Endometrium (tissue), 2 donors: ENCODE measurements at regions not wholly inside any gene's neighbourhood (a gene's known extent, or its start where the extent isn't known, plus 50 kb on each side); places are given as distances from the start of the nearest gene placed in this dataset.
"Not testable (repeated sequence)": the region's sequence is repeated elsewhere in the genome, so short reads cannot be mapped to it uniquely, and the experiment has no call there.

Experiments
- FAIRE-seq: peaks from 2 replicates; lab custom pipeline; 2012; peaks lifted over from hg19 to GRCh38; lab: Jason Lieb, UNC
- donor health status: control.
- donor health status: control.

DNA sequence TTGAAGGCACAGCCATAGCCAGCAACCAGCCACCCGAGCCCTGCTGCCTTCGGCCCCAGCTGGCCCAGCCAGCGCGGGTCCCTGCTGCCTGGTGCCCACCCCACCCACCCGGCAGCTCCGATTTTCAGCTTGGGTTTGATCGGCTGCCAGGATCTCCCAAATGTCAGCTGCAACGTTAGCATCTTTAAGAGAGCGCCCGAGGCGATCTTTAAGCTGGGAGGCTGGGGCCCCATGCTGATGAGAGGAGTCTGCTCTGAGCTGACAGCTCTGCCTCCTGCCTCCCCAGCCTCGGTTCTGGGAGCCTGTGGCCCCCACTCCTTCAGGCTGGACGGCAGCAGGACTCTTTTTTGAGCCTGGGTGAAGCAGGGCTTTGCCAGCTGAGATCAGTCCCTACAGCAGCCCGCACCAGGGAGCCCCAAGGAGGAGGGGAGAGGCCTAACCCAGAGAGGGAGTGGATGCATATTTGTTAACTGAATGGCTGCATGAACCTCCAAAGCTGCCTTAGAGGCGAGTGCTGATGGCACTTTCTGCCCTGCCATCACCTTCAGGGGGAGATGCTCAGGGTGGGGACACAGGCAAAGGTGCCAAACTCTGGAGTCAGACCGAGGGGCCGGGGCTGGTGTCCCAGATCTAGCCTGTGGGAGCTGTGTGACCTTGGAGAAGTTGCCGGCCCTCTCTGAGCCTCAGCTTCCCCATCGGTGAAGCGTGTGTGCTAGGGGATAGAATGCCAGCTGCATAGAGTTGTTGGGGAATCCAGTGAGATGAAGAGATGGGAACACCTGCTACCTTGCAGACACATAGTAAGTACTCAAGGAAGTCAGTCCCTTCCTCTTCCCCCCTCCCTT lies 165.5 kb downstream of the C9orf50 start:
- FAIRE-seq, result no peak

DNA sequence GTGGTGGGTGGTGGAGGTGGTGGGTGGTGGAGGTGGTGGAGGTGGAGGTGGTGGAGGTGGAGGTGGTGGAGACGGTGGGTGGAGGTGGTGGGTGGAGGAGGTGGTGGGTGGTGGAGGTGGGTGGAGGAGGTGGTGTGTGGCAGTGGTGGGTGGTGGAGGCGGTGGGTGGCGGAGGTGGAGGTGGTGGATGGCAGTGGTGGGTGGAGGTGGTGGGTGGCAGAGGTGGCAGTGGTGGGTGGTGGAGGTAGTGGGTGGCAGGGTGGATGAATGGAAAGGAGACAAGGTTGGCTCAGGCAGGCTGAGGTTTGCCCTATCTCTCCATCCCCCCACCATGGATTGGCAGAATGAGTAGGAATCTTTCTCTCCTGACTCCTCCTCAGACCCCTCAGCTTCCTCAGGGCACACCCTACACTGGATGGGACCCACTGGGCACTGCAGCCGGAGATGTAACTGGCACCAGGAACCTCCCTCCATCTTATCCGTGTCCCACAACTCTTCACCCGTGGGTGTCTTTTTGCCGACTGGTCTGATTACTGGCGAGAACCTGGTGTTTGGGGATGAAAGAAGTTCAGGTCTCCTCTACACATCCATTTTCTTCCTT lies 166.3 kb downstream of the C9orf50 start:
- no peak for FAIRE-seq

DNA sequence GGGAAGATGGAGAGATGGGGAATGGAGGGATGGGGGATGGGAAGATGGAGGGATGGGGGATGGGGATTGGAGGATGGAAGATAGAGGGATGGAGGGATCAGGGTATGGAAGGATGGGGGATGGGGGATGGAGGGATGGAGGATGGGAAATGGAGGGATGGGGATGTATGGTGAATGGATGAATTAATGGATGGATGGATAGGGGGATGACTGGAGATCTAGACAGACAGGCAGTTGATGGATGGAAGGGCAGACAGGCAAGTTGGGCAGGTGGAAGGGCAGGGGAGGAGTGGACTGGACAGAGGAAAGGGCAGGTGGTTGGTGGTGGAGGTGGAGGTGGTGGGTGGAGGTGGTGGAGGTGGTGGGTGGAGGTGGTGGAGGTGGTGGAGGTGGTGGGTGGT lies 167.2 kb downstream of the C9orf50 start:
- no peak for FAIRE-seq

DNA sequence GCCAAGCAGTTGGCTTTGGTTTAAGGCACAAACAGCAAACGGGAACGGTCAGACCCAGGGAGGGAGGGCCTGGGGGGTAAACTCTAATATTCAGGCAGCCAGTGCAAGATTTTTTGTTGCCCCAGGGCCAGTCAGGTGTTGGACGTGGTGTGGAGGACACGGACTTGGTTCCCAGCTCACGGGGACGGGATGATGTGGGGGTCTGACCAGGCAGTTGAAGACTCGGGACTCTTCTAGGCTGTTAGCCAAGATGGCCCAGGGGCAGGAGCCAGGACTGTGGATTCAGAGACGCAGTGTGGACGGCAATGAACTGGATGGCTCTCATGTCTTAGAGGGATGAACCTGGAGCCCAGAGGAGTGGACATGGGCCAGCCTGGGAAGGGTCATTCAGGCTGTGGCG lies 169.2 kb downstream of the C9orf50 start:
- FAIRE-seq, result no peak

DNA sequence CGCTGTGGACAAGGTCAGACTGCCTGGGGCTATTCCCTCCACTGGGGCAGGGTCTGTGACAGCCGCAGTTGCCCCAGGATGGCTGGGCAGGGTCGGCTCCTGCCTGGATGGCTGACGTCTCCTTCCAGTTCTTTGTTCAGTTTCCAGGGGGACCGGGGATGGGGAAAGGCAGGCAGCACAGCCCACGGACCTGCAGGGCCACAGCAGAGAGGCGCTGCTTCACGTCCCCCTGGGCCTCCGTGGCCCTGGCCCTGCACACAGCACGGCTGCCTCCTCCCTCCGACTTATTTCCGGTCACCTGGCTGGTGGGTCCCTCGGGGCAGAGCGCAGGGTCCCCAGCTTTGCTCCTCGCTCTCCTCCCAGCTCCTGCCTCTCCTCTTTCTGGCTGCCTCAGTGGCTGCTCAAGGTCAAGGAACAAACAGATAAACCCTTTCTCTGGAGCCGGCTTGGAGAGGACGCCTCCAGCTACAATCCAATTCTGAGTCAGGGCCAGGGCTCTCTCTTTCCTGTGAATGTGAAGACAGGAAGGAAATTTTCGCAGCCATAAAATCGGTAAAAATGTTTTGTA lies 169.7 kb downstream of the C9orf50 start:
- FAIRE-seq, result no peak

DNA sequence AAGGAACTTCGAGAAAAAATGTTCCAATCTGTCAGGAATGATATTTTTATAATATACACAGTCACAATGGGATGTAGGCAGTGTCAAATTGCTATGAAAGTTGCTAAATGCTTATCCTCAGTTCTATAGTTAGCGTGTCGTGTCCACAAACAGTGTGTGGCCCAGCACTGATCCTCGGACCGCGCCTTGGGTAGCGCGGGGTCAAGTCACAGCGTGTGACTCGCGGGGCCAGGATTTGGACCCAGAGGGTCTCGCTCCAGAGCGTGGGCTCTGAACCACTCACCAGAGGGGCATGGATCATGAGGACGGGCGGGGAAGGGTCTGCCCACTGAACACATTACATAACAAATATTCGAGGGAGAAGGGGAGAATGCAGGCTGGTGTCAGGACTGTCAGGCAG lies 171.8 kb downstream of the C9orf50 start:
- no peak for FAIRE-seq

DNA sequence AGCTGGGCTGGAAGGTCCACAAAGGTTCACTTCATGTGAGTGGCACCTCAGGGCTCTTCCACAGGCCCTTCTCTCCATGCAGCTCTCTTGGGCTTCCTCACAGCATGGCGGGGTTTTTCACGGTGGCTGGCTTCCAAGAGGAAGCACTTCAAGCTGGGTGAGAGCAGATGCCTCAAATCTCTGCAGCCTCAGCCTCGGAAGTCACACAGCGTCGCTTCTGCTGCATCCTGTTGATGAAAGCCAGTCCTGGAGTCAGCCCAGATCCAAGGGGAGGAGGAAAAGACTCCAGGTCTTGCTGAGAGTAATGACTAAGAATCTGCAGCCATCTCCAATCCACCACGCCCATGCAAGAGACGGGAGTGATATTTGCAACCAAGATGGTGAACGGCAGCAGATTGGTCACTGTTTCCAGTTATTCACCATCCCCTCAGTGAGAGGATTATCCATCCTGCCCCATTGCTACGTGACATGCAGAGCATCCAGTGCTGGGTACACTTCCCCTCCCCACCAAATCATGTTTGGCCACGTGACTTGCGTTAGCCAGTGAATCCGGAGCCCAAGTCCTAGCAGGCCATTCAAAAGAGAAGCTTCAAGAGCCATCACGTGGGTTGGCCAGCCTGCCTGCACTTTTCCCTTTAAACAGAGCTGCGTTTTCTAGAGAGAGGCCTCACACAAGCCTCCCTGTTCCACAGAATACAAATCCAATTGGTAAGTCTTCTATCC lies 173.9 kb downstream of the C9orf50 start:
- no peak for FAIRE-seq

DNA sequence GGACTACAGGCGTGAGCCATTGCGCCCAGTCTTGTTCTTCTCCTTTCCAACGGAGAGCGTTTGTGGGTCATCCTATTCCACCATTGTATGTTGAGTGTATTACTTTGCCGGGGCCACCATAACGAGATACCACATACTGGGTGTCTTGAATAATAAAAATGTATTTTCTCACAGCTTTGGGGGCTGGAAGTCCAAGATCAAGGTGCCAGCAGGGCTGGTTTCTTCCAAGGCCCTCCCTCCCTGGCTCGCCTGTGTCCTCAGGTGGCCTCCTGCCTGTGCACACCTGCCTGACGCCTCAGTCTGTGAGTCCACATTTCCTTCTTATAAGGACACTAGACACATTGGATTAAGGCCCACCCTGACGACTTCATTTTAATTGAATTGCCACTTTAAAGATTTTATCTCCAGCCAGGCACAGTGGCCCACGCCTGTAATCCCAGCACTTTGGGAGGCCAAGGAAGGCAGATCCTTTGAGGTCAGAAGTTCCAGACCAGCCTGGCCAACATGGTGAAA lies 175.1 kb downstream of the C9orf50 start:
- FAIRE-seq, result no peak

DNA sequence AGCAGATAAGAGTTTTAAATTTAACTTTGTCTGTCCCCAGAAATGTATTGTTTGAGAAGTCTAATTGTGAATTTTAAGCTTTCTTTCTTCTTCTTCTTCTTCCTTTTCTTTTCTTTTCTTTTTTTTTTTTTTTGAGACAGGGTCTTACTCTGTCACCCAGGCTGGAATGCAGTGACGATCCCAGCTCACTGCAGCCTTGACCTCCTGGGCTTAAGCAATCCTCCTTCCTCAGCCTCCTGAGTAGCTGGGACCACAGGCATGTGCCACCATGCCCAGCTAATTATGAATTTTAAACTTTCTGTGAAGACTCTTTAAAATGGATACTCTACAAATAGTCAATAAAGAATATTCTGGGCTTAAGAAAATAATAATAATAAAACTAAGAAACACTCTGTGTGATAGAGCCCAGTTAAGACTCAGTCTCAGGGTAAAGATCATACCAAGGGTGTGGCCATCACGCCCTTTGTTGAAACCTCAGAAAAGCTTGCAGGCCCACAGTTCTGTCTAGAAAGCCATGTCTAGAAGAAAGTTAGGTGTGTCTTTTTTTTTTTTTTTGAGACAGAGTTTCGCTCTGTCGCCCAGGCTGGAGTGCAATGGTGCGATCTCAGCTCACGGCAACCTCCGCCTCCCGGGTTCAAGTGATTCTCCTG lies 177.3 kb downstream of the C9orf50 start:
- FAIRE-seq, result not testable (repeated sequence)

DNA sequence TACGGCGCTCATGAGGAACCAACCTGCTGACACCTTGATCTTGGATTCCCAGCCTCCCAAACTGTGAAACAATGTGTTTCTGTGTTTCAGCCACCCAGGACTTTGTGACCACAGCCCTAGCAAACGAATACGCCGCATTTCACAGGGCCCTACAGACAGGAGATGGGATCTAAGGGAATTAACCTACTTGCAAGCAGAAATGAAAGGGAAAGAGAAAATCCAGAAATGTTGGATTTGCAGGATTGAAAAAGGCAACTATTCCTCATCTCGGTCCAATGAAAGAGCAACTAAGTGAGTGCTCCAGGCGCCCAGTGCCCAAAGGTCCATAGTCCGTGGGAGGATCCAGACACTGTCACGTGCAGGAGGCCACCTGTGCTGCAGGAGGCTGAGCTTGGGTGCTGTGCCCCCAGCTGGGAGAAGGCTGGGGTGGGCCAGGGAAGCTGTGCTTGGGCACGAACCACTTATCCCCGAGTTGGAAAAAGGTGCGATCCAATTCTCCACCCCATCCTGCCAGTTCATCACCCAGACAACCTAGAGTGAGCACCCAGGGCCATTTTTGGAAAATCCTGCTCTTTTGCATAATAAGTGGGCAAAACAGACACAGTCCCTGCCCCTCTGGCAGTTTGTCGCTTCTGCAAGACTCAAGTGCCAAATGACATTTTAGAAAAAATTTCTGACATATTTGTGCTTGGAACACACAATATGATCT lies 177.9 kb downstream of the C9orf50 start:
- FAIRE-seq, result no peak

DNA sequence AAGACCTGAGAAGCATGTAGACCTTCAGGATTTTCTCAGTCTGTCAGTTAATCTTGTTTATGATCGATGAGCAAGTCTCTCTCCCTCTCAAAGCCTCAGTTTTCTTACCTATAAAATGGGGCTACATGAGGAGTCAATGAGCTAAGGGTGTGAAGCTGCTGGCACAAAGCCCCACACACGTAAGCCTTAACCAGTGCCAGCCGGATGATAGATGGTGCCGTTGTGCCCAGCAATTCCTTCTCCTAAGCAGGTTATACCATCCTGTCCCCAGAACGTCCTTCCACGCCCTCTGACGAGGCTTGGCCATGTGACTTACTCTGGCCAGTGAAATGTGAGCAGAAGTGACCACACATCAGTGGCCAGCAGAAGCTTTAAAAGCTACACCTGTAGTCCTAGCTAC lies 179.0 kb downstream of the C9orf50 start:
- FAIRE-seq, result no peak

DNA sequence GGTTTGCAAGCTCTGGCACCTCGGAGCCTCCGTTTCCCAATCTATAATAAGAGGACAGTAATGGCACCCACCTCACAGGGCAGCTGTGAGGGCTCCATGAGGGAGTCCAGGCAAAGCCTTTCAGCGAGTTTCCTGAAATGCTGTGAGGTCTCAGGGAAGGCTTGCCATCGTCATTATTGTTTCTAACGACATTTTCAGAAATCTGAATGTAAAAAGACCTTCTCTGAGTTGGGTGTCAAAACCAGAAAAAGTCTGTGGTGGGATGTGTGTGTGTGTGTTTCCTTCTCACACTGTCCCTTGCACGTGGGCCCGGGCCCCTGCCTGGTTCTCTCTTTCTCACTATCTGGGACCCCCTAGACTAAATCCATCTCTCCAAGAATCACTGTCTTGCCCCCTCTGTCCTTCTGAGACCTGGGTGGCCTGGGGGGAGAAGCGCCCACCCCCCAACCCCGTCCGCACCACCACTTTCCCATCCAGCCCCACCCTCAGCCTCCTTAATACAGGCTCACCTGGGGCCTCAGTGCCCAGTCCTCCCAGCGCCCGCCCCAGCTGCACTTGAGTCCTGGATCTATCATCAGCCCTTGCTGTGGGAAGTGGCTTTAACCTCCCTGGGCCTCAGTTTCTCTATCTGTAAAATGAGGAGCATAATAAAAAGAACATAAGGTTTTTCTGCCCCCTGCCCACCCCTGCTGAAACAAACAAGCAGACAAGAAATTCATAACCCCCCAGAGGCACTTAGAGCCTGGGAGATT lies 180.3 kb downstream of the C9orf50 start:
- no peak for FAIRE-seq

DNA sequence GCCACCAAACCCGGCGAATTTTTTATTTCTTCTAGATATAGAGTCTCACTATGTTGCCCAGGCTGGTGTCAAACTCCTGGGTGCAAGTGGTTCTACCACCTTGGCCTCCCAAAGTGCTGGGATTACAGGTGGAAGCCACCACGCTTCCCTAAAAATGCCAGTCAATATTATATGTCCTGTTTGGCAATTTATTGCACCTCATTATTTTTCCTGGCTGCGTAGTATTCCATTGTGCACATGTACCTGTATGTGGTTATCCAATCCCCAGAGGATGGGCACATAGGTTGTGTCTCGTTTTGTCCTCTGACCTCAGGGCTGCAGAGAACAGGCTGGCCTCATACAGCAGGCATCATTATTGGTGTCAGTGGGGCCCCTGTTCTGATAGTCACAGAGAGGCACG lies 181.7 kb downstream of the C9orf50 start:
- FAIRE-seq, result no peak

DNA sequence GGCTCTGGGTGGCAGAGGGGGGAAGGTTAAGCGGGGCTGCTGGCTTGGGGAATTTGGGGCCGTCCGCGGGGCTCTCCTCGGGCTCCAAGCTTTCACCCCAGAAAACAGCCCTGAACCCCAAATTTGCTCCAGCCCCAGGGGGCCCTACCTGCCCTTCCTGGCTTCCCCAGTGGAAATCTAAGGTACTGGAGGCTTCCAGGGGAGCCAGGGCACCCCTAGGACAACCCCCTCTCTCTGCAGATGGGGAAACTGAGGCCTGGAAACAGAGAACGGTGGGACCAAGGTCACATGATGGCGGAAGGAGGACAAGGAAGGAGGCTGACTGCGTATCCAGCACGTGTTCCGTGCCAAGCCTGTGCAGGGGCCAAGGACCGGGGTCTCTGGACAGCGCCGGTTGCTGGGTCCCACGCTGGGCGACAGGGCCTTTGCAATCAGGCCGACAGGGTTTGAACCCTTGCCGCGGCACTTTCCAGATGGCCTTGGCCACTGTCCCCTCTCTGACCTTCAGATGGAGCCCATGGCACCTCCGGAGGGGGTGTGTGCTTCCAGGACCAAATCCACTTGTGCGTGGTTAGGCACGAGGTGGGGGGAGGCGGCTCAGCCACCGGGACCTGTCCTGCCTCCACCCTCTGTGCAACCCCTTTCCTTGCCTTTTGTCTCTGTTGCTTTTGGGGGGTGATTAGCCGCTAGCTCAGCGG lies 183.1 kb downstream of the C9orf50 start:
- no peak for FAIRE-seq

DNA sequence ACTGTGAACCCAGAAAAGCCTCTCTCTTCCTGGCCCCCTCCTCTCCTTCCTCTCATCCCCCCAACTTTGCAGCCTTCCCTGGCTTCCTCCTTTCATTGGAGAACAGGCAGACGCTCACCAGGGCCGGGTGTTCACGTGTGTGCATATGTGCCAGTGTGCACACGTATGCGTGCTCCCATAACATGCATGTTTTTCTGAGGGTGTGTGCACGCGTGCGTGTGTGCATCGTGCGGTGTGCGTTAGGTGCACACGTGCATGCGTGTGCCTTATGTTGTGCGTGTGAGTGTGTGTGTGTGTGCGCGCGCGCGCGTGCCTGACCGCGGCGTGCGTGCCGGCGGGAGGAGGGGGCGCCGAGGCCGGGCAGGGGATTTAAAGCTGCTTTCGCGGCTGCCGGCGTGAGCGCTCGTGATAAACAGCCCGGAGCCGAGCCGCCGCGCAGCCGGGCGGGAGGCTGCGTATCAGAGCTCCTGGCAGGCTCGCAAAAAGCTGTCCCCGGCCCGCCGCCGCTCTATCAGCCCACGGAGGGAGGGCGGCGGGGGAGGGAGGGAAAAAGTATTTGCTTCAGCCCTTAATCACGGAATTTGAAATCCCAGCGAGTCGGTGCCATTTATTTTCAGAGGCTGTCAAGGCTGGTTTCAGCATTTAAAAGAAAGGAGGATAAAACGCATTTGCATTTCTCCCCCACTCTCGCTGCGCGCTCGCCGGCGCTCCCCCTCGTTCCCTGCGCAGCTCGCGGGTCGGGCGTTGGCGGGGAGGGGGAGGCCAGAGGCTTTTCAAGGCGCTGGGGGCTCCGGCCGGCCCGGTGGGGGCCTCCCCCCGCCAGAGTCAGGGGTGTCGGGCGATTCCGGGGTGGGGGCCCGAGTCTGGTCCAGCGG lies 183.9 kb downstream of the C9orf50 start:
- no peak for FAIRE-seq

DNA sequence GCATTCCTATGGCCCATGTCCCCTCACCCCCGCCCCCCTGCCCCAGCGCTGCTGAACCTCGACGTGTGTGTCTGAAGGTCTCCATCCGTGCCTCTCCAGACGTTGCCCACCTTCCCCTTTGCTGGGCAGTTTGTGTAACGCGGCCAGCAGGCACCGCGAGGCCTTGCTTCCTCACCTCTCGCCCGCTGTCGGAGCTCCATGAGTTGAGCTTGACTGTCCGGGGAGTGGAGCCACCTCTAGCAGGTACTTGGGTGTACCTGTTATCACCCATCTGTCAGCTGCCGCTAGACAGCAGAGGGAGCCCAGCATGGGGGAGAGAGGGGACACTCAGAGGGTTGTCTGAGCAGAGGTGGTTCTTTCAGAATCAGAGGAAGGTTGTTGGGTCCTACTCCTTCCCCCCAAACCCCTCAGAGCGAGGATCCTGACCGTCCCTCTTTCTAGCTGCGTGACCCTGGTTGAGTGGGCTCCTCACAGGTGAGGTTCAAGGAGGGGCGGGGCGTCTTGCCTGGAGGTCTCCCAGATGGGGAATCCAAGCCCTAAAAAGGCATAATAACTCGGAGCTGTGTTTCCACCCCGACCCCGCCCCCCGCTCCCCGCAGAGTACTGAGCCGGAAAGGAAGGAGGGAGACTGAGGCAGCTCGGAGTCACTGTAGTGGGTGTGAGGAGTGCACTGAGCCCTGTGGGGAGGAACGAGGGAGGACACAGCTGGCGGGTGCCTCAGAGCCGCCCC lies 184.7 kb downstream of the C9orf50 start:
- FAIRE-seq, result no peak

DNA sequence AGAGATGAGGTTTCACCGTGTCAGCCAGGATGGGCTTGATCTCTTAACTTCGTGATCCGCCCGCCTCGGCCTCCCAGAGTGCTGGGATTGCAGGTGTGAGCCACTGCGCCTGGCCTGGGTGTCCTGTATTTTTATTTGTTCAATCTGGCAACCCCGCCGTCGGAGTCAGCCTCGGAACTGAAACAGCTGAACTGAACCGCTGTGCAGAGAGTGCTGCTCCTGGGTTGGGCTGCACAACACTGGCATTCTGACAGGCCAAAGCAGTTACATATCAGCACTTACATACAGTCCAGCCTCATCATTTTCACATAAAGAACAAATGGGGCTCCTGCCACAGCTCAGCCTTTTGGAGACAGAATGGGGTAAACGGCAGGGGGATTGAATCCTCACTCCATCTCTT lies 185.6 kb downstream of the C9orf50 start:
- no peak for FAIRE-seq

DNA sequence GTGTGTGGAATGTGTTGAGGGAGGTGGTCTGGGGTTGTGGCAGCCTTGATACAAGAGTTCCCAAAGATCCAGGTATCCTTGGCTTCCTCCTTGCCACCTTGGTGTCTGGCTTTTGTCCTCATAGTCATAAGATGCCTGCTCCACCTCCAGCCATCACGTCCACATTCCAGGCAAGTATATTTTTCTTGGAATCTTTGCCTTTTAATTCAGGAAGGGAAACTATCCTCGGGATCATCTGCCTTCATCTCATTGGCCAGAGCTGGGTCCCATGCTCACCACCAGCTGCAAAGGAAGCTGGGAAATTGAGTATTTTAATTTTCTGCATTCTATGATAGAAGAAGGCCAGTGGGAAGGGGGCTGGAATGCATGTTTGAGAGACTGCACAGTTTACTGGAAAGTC lies 186.7 kb downstream of the C9orf50 start:
- FAIRE-seq, result no peak
